PC-9 (cell line): ENCODE measurements at regions not wholly inside any gene's neighbourhood (a gene's known extent, or its start where the extent isn't known, plus 50 kb on each side); places are given as distances from the start of the nearest gene placed in this dataset.

Experiments used
- BruUV-seq: library from RNA; stranded (reverse); fragments of 400-500 nt; replicated peaks from 2 replicates; lab custom pipeline; 2021; lab: Mats Ljungman, UMichigan
- CTCF ChIA-PET: fragments of 300-600 bp; sonication (Branson Sonifier 250); formaldehyde crosslinking; loops from one replicate; lab custom pipeline; 2022; ENCODE audit warnings: antibody characterized with exemption; lab: Charles Lee
- POLR2A ChIA-PET: fragments of 300-600 bp; sonication (Branson Sonifier 250); formaldehyde crosslinking; loops from one replicate; lab custom pipeline; 2022; ENCODE audit warnings: antibody characterized with exemption; ENCODE audit not compliant: unreplicated experiment; lab: Charles Lee
- DNase-seq, 2 experiments: peaks; one replicate each; pipeline versions ENCODE4 v3.0.0 to v3.0.0-alpha.2; 2015 to 2022; ENCODE audit warnings: mixed read lengths in 1 of 2
- H2AFZ ChIP-seq: fragments of 200-600 bp; sonication (generic); 2 replicates; pipeline ENCODE4 v1.8.1; 2017; ENCODE audit warnings: antibody characterized with exemption
- H3F3A ChIP-seq: fragments of 200-600 bp; sonication (generic); 2 replicates; pipeline ENCODE4 v1.8.1; 2017; ENCODE audit warnings: antibody characterized with exemption, mild to moderate bottlenecking, low read depth; ENCODE audit not compliant: insufficient read depth
- H3K27ac ChIP-seq: fragments of 200-600 bp; sonication (generic); 2 replicates; pipeline ENCODE4 v1.6.1; 2016; ENCODE audit warnings: mixed run types
- H3K27me3 ChIP-seq: fragments of 200-600 bp; sonication (generic); 2 replicates; pipeline ENCODE4 v1.6.1; 2016; ENCODE audit warnings: low read depth, mixed run types; ENCODE audit not compliant: insufficient read depth
- H3K36me3 ChIP-seq: fragments of 200-600 bp; sonication (generic); 2 replicates; pipeline ENCODE4 v1.6.1; 2016; ENCODE audit warnings: low read depth, mixed run types
- H3K4me1 ChIP-seq: fragments of 200-600 bp; sonication (generic); replicated peaks from 2 replicates; pipeline ENCODE4 v1.6.1; 2016; ENCODE audit warnings: mixed run types; ENCODE audit not compliant: insufficient read depth
- H3K4me2 ChIP-seq: fragments of 200-600 bp; sonication (generic); 2 replicates; pipeline ENCODE4 v1.6.1; 2017; ENCODE audit warnings: mixed run types
- H3K4me3 ChIP-seq: fragments of 200-600 bp; sonication (generic); 2 replicates; pipeline ENCODE4 v1.6.1; 2016; ENCODE audit warnings: mixed run types
- H3K79me2 ChIP-seq: fragments of 200-600 bp; sonication (generic); 2 replicates; pipeline ENCODE4 v1.6.1; 2017; ENCODE audit warnings: low read depth, mixed run types
- H3K9me2 ChIP-seq: fragments of 200-600 bp; sonication (generic); 2 replicates; pipeline ENCODE4 v1.8.1; 2017; ENCODE audit warnings: mild to moderate bottlenecking; ENCODE audit not compliant: insufficient read depth
- H3K9me3 ChIP-seq: fragments of 200-600 bp; sonication (generic); 2 replicates; pipeline ENCODE4 v1.8.1; 2016; ENCODE audit warnings: low read depth; ENCODE audit not compliant: insufficient read depth
- H4K20me1 ChIP-seq: fragments of 200-600 bp; sonication (generic); 2 replicates; pipeline ENCODE4 v1.8.1; 2017; ENCODE audit not compliant: insufficient read depth
- CTCF ChIP-seq: fragments of 200-600 bp; sonication (generic); conservative IDR thresholded peaks from 2 replicates; pipeline ENCODE4 v1.6.1; 2017; ENCODE audit warnings: mixed run types, antibody characterized with exemption, mild to moderate bottlenecking, moderate library complexity
- EZH2 ChIP-seq: fragments of 200-600 bp; sonication (generic); IDR thresholded peaks from 2 replicates; pipeline ENCODE4 v1.8.0; 2017; ENCODE audit warnings: antibody characterized with exemption, low read depth
- intact Hi-C: fragments of 100-400 bp; cut with micrococcal nuclease; formaldehyde crosslinking; loops from one replicate; pipeline ENCODE4 v1.10.0; 2022; ENCODE audit not compliant: unreplicated experiment

- BruUV-seq, result no TSS peak
- Histone ChIP-seq H3F3A (no peaks in the 10 kb centered on the region), H3K27ac (no peak overlapping the region), H3K4me1 (no peaks in the 10 kb centered on the region), H3K4me2 (no peak overlapping the region), H3K9me3 (no peaks in the 10 kb centered on the region), H3K36me3 (no peaks in the 10 kb centered on the region), H2AFZ (no peak overlapping the region), H3K4me3 (no peak overlapping the region), H3K27me3 (peaks cover 44% of the 10 kb centered on the region), H3K9me2 (no peaks in the 10 kb centered on the region), H3K79me2 (no peaks in the 10 kb centered on the region), H4K20me1 (no peaks in the 10 kb centered on the region)
- DNase-seq, result no peak
- POLR2A ChIA-PET, result no interaction called here
- CTCF ChIA-PET, result no interaction called here
- TF ChIP-seq CTCF (no peak), EZH2 (no peak)
- intact Hi-C loops, result no loop called here
Measured at GRCh38 chr15:93232845-93233244, 143.8 kb upstream of the RGMA start.

- no peaks in the 10 kb centered on the region for H4K20me1 ChIP-seq
- H3K4me3 ChIP-seq, result no peak overlapping the region
- H3K79me2 ChIP-seq, result no peaks in the 10 kb centered on the region
- H3K4me2 ChIP-seq, result no peak overlapping the region
- H3K9me2 ChIP-seq, result no peaks in the 10 kb centered on the region
- peaks cover 42% of the 10 kb centered on the region for H3K27me3 ChIP-seq
- no peaks in the 10 kb centered on the region for H3K4me1 ChIP-seq
- ChIA-PET POLR2A (no interaction called here), CTCF (no interaction called here)
- no peak for TF ChIP-seq CTCF
- no peak for TF ChIP-seq EZH2
- intact Hi-C loops, result no loop called here
- H3F3A ChIP-seq, result no peaks in the 10 kb centered on the region
- H2AFZ ChIP-seq, result no peak overlapping the region
- no peaks in the 10 kb centered on the region for H3K9me3 ChIP-seq
- DNase-seq, result no peak
- no TSS peak for BruUV-seq
- H3K27ac ChIP-seq, result no peak overlapping the region
- H3K36me3 ChIP-seq, result no peaks in the 10 kb centered on the region
Measured at GRCh38 chr15:93231994-93232393, 143.0 kb upstream of the RGMA start.

- Histone ChIP-seq H3K27me3 (peaks cover 44% of the 10 kb centered on the region), H4K20me1 (no peaks in the 10 kb centered on the region), H3K79me2 (no peaks in the 10 kb centered on the region), H3K9me3 (no peaks in the 10 kb centered on the region), H3K4me1 (no peaks in the 10 kb centered on the region), H3K9me2 (no peaks in the 10 kb centered on the region), H3F3A (no peaks in the 10 kb centered on the region), H3K4me3 (no peak overlapping the region), H3K36me3 (no peaks in the 10 kb centered on the region), H3K27ac (no peak overlapping the region), H2AFZ (no peak overlapping the region), H3K4me2 (no peak overlapping the region)
- ChIA-PET POLR2A (no interaction called here), CTCF (no interaction called here)
- no peak for DNase-seq
- intact Hi-C loops, result no loop called here
- TF ChIP-seq EZH2 (no peak), CTCF (no peak)
- BruUV-seq, result no TSS peak
Measured at GRCh38 chr15:93231261-93231925, 142.4 kb upstream of the RGMA start.
